Ascending aorta (tissue), 2 donors: ENCODE measurements at regions not wholly inside any gene's neighbourhood (a gene's known extent, or its start where the extent isn't known, plus 50 kb on each side); places are given as distances from the start of the nearest gene placed in this dataset.

ENCODE experiments used
- DNase-seq, 2 donors: peaks; one replicate each; pipeline ENCODE4 v3.0.0-alpha.2; 2019; ENCODE audit warnings: low spot score in 2 of 2
- H3K27ac ChIP-seq, 2 donors: fragments of 200-600 bp; sonication (generic); one replicate each; pipeline ENCODE4 v1.5.1; 2016 to 2017; ENCODE audit warnings: mild to moderate bottlenecking in 1 of 2
- H3K27me3 ChIP-seq: fragments of 200-600 bp; sonication (generic); one replicate; pipeline ENCODE4 v1.5.1; 2017
- H3K36me3 ChIP-seq, 2 donors: fragments of 200-600 bp; sonication (generic); one replicate each; pipeline ENCODE4 v1.5.1; 2016
- H3K4me1 ChIP-seq, 2 donors: fragments of 200-600 bp; sonication (generic); one replicate each; pipeline ENCODE4 v1.5.1; 2016 to 2017; ENCODE audit warnings: mild to moderate bottlenecking in 1 of 2
- H3K4me3 ChIP-seq, 2 donors: fragments of 200-600 bp; sonication (generic); one replicate each; pipeline ENCODE4 v1.5.1; 2016 to 2017; ENCODE audit warnings: mild to moderate bottlenecking in 1 of 2
- H3K9me3 ChIP-seq, 2 donors: fragments of 200-600 bp; sonication (generic); one replicate each; pipeline ENCODE4 v1.5.1; 2016
- intact Hi-C: fragments of 100-400 bp; cut with DNase I; formaldehyde crosslinking; loops from one replicate; pipeline ENCODE4 v1.15.1; 2023
- TF ChIP-seq, protein P1 (sequence below), 3 experiments: fragments of 200-600 bp in 2 of 3; fragments of 450-650 bp in 1 of 3; sonication (generic) in 2 of 3; IDR thresholded peaks; one replicate each; pipeline ENCODE4 v1.5.1; 2016 to 2019; ENCODE audit warnings: antibody characterized with exemption in 3 of 3, mild to moderate bottlenecking in 1 of 3, moderate library complexity in 1 of 3

DNA sequence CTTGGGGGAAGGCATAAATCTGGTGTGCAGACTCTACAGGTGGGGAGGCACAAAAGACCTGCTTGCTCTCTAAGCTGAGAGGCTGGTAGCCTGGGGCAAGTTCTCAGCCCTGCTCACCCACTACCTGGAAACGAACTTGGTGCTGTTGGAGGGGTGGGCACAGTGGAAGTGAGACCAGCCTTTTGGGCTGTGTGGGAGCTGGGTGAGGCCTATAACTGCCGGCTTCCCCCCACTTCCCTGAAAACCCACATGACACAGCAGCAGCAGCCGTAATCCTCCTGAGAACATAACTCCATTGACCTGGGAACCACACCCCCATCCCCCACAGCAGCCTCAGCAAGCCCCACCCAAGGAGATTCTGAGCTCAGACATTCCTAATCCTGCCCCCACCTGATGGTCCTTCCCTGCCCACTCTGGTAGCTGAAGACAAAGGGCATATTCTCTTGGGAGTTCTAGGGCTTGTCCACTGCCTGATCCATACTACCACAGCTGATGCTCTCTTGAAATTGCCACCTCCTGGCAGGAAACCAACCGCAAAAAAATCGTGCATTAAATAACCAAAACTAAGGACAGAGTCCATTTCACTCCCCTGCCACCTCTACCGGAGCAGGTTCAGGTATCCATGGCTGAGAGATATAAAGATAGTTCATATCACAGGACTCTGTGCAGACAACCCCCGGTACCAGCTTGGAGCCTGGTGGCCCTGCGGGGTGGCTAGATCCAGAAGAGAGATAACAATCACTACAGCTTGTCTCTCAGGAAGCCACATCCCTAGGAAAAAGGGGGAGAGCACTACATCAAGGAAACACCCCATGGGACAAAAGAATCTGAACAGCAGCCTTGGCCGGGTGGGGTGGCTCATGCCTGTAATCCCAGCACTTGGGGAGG is 178.1 kb downstream of the NDUFA10 start:
- intact Hi-C loops = no loop called here
- Histone ChIP-seq H3K9me3 (peaks cover 0 to 7% of the 10 kb centered on the region in 2 donors), H3K4me3 (no peak overlapping the region), H3K27ac (no peak overlapping the region), H3K36me3 (no peaks in the 10 kb centered on the region), H3K27me3 (no peaks in the 10 kb centered on the region), H3K4me1 (no peaks in the 10 kb centered on the region)
- no peak for DNase-seq
- TF ChIP-seq, protein P1, sequence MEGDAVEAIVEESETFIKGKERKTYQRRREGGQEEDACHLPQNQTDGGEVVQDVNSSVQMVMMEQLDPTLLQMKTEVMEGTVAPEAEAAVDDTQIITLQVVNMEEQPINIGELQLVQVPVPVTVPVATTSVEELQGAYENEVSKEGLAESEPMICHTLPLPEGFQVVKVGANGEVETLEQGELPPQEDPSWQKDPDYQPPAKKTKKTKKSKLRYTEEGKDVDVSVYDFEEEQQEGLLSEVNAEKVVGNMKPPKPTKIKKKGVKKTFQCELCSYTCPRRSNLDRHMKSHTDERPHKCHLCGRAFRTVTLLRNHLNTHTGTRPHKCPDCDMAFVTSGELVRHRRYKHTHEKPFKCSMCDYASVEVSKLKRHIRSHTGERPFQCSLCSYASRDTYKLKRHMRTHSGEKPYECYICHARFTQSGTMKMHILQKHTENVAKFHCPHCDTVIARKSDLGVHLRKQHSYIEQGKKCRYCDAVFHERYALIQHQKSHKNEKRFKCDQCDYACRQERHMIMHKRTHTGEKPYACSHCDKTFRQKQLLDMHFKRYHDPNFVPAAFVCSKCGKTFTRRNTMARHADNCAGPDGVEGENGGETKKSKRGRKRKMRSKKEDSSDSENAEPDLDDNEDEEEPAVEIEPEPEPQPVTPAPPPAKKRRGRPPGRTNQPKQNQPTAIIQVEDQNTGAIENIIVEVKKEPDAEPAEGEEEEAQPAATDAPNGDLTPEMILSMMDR (IDR thresholded peaks at IDR 0.05) = no peak

DNA sequence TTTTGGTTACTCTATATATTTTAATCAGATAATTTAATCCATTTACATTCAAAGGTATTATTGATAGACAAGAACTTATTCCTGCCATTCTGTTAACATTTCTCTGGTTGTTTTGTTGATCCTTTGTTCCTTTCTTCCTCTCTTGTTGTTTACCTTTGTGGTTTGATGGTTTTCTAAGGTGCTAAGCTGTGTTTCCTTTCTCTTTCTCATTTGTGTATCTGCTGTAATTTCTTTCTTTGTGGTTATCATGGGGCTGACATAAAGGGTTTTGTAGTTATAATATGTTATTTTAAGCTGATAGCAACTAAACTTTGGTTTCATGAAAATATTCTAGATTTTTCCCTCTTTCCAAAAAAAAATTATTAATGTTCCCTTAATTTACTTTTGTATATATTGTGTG is 179.2 kb downstream of the NDUFA10 start:
- Histone ChIP-seq H3K27me3 (no peaks in the 10 kb centered on the region), H3K27ac (no peak overlapping the region), H3K4me1 (no peaks in the 10 kb centered on the region), H3K36me3 (no peaks in the 10 kb centered on the region), H3K4me3 (no peak overlapping the region), H3K9me3 (peaks cover 0 to 7% of the 10 kb centered on the region in 2 donors)
- TF ChIP-seq, protein P1 (IDR thresholded peaks at IDR 0.05) = no peak
- intact Hi-C loops = no loop called here
- DNase-seq = no peak

DNA sequence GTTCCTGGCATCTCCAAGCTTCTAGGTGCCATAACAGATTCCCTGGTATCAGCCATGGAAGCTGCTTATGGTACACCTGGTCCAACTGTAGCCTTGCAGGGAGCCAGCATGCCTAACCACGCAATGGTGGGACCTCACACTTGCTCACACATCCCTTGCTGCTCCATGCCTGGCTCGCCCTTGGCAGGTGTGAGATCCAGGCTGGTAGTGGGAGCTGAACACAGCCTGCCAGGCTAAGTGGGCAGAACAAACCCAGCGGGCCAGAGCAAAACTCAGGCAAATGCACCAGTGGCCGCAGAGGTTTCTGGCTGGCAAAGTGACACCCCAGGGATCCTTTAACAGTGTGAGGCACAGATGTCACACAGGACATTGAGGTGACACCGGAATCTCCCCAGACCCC is 185.8 kb downstream of the NDUFA10 start:
- H3K36me3 ChIP-seq = no peaks in the 10 kb centered on the region
- TF ChIP-seq, protein P1 (IDR thresholded peaks at IDR 0.05) = no peak
- no peaks in the 10 kb centered on the region for H3K4me1 ChIP-seq
- H3K9me3 ChIP-seq = no peaks in the 10 kb centered on the region
- no peak overlapping the region for H3K27ac ChIP-seq
- peak in 1 of 2 donors; percentile 28 for DNase-seq
- H3K4me3 ChIP-seq = no peak overlapping the region
- H3K27me3 ChIP-seq = no peaks in the 10 kb centered on the region
- intact Hi-C loops = no loop called here

DNA sequence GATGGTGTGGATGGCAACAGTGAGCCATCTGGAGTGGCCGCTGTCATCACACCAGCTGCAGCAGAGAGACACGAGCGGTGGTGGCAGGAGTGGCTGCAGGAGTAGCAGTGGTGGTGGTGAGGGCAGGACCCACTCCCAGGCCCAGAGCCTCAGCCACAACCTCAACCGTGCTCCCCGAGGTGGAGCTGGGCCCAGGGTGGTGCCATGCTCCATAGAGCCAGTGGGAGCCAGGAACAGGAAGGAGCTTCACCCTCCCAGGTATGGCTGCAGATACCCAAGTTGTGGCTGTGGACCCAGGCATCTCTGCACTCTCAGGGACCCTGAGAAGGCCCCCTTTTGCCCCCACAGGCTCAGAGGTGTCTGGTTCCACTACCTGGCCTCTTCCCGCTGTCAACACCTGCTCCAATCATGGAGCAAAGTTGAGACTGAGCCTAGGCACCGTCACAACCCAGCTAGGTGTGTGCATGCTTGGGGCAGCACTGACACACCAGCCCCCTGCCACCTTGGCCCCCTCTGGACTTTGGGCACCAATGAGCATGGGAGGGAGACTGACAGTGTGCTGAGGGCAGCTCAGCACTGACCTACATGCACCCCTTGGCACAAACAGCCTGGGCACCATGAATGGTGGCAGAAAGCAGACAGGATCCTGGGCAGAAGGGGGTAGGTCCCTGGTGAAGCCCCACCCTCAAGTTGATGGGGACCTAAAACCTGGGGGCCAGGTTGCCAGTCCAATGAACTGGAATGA is 188.9 kb downstream of the NDUFA10 start:
- intact Hi-C loops = no loop called here

DNA sequence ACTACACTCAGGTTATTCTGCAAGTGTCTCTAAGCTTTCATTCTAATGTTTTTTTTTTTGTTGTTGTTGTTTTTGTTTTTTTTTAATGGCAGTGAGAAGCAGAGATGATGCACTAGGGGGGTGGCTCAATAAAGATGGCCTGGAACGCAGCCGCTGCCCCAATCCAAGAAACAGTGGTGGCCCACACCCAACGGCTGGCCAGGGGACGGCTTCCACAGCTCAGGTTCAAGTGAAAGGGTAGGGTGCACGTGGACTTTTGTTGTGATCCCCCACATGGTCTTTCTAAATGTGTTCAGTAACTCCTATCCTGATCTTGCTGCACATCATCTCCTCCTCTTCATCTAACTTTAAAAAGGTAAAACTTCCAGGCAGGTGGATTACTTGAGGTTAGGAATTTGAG is 190.1 kb downstream of the NDUFA10 start:
- TF ChIP-seq, protein P1 (IDR thresholded peaks at IDR 0.05) = no peak
- H3K27me3 ChIP-seq = no peaks in the 10 kb centered on the region
- no peak overlapping the region for H3K27ac ChIP-seq
- H3K9me3 ChIP-seq = no peaks in the 10 kb centered on the region
- H3K36me3 ChIP-seq = no peaks in the 10 kb centered on the region
- H3K4me3 ChIP-seq = no peak overlapping the region
- H3K4me1 ChIP-seq = peaks cover 2 to 9% of the 10 kb centered on the region in 2 donors
- no peak for DNase-seq
- intact Hi-C loops = no loop called here

More for the DNA sequence above, 188.9 kb downstream of the NDUFA10 start:
- H3K36me3 ChIP-seq = no peaks in the 10 kb centered on the region
- DNase-seq = peak in 1 of 2 donors; percentile 38
- H3K27me3 ChIP-seq = no peaks in the 10 kb centered on the region
- no peak overlapping the region for H3K27ac ChIP-seq
- H3K4me3 ChIP-seq = no peak overlapping the region
- TF ChIP-seq, protein P1 (IDR thresholded peaks at IDR 0.05) = no peak
- no peaks in the 10 kb centered on the region for H3K9me3 ChIP-seq
- no peaks in the 10 kb centered on the region for H3K4me1 ChIP-seq
